ENCODE measurements at regions not wholly inside any gene's neighbourhood (a gene's known extent, or its start where the extent isn't known, plus 50 kb on each side); places are given as distances from the start of the nearest gene placed in this dataset.
A peak's percentile ranks its signal among the peaks of the same experiment; 100 is the strongest.
"Not testable (repeated sequence)": the region's sequence is repeated elsewhere in the genome, so short reads cannot be mapped to it uniquely, and the experiment has no call there.

- DNase-seq (ENCODE audit: low read depth), result no peak
These were observed 83.3 kb upstream of the CREB5 start for GRCh38 chr7:28328822-28329660.

- no peak for DNase-seq (ENCODE audit: low read depth)
These were observed 82.5 kb upstream of the CREB5 start for GRCh38 chr7:28329661-28330363.

GRCh38 chr7:28330384-28331070 is 81.8 kb upstream of the CREB5 start:
- peak; percentile 19 for DNase-seq (ENCODE audit: low read depth)

GRCh38 chr7:28332046-28332445 is 80.3 kb upstream of the CREB5 start:
- DNase-seq (ENCODE audit: low read depth), result no peak

- DNase-seq (ENCODE audit: low read depth), result not testable (repeated sequence)
These were observed 78.8 kb upstream of the CREB5 start for GRCh38 chr7:28333548-28333947.

- no peak for DNase-seq (ENCODE audit: low read depth)
These were observed 75.5 kb upstream of the CREB5 start for GRCh38 chr7:28336806-28337205.

GRCh38 chr7:28338041-28338440 is 74.3 kb upstream of the CREB5 start:
- DNase-seq (ENCODE audit: low read depth), result no peak

GRCh38 chr7:28343462-28343861 is 68.9 kb upstream of the CREB5 start:
- DNase-seq (ENCODE audit: low read depth), result no peak

- DNase-seq (ENCODE audit: low read depth), result no peak
These were observed 66.1 kb upstream of the CREB5 start for GRCh38 chr7:28346256-28346655.

- DNase-seq (ENCODE audit: low read depth), result no peak
These were observed 65.5 kb upstream of the CREB5 start for GRCh38 chr7:28346676-28347363.

GRCh38 chr7:28347475-28348318 is 64.6 kb upstream of the CREB5 start:
- DNase-seq (ENCODE audit: low read depth), result peak; percentile 20

- DNase-seq (ENCODE audit: low read depth), result no peak
These were observed 63.7 kb upstream of the CREB5 start for GRCh38 chr7:28348636-28349035.

GRCh38 chr7:28349637-28350036 is 62.7 kb upstream of the CREB5 start:
- DNase-seq (ENCODE audit: low read depth), result no peak

- DNase-seq (ENCODE audit: low read depth), result no peak
These were observed 61.7 kb upstream of the CREB5 start for GRCh38 chr7:28350662-28351061.

GRCh38 chr7:28351450-28351849 is 60.9 kb upstream of the CREB5 start:
- DNase-seq (ENCODE audit: low read depth), result no peak

GRCh38 chr7:28354601-28355402 is 57.5 kb upstream of the CREB5 start:
- peak; percentile 71 for DNase-seq (ENCODE audit: low read depth)

GRCh38 chr7:28355635-28356319 is 56.5 kb upstream of the CREB5 start:
- DNase-seq (ENCODE audit: low read depth), result no peak

- DNase-seq (ENCODE audit: low read depth), result no peak
These were observed 55.7 kb upstream of the CREB5 start for GRCh38 chr7:28356619-28357018.

- DNase-seq (ENCODE audit: low read depth), result peak; percentile 91
These were observed 53.9 kb upstream of the CREB5 start for GRCh38 chr7:28358423-28358868.

- DNase-seq (ENCODE audit: low read depth), result no peak
These were observed 51.6 kb upstream of the CREB5 start for GRCh38 chr7:28360739-28361138.

Data from iris pigment epithelial cell (primary cell).